HepG2 (cell line): ENCODE measurements at regions not wholly inside any gene's neighbourhood (a gene's known extent, or its start where the extent isn't known, plus 50 kb on each side); places are given as distances from the start of the nearest gene placed in this dataset.

ENCODE experiments used
- ATAC-seq: fragments of 200-7000 bp; cut with Tn5 transposase; 3 replicates; pipeline ENCODE4 v1.9.1; 2020; ENCODE audit warnings: mild to moderate bottlenecking, moderate library complexity
- BruUV-seq: library from RNA; stranded (reverse); fragments of 400-500 nt; replicated peaks from 2 replicates; lab custom pipeline; 2021; lab: Mats Ljungman, UMichigan
- CTCF ChIA-PET: fragments of 300-600 bp; formaldehyde crosslinking; extraction: SDS; loops from one replicate; lab custom pipeline; 2021; ENCODE audit warnings: low total read pairs, inconsistent platforms, low intra/inter-chr PET ratio; lab: Yijun Ruan, JAX
- POLR2A ChIA-PET: fragments of 350-600 bp; sonication (Branson Sonifier 250); formaldehyde crosslinking; loops from one replicate; lab custom pipeline; 2020; ENCODE audit warnings: antibody characterized with exemption, inconsistent platforms; lab: Yijun Ruan, JAX
- DNase-seq: peaks from one replicate; pipeline ENCODE4 v3.0.0-alpha.2; 2015; ENCODE audit warnings: low spot score
- FAIRE-seq: peaks from 3 replicates; lab custom pipeline; 2011; peaks lifted over from hg19 to GRCh38; lab: Jason Lieb, UNC
- H2AFZ ChIP-seq: one replicate; pipeline ENCODE4 v1.6.1; 2011; ENCODE audit warnings: low read length, inconsistent platforms
- H3K27ac ChIP-seq: fragments of 300-600 bp; 3 replicates; pipeline ENCODE4 v1.8.0; 2011; ENCODE audit warnings: mixed run types, mild to moderate bottlenecking, mixed read lengths, low read length, inconsistent platforms; ENCODE audit not compliant: insufficient read depth; ENCODE audit errors: extremely low read length
- H3K27me3 ChIP-seq, 2 experiments: fragments of 200-600 bp in 1 of 2; 2 replicates in 1 of 2; 3 replicates in 1 of 2; pipeline versions ENCODE4 v1.6.0 to v1.8.0; 2011; ENCODE audit warnings: low read length in 2 of 2, mild to moderate bottlenecking in 2 of 2, moderate library complexity in 2 of 2, inconsistent platforms in 1 of 2; ENCODE audit not compliant: insufficient read depth in 2 of 2, control insufficient read depth in 1 of 2
- H3K36me3 ChIP-seq, 2 experiments: fragments of 200-600 bp in 1 of 2; replicated peaks in 1 of 2; 2 replicates in 1 of 2; 3 replicates in 1 of 2; pipeline versions ENCODE4 v1.5.1 to v1.8.0; 2011; ENCODE audit warnings: low read length in 2 of 2, inconsistent platforms in 1 of 2; ENCODE audit not compliant: insufficient read depth in 2 of 2, control insufficient read depth in 1 of 2
- H3K4me1 ChIP-seq: 2 replicates; pipeline ENCODE4 v1.5.1; 2012; ENCODE audit warnings: low read length, inconsistent platforms; ENCODE audit not compliant: insufficient read depth
- H3K4me2 ChIP-seq: 2 replicates; pipeline ENCODE4 v1.6.0; 2011; ENCODE audit warnings: low read depth, low read length, inconsistent platforms
- H3K4me3 ChIP-seq, 3 experiments: fragments of 200-600 bp in 1 of 3; sonication (generic), shearing (Covaris generic) in 1 of 3; replicated peaks in 1 of 3; 2 replicates each; pipeline ENCODE4 v1.5.1; 2011 to 2016; ENCODE audit warnings: low read length in 3 of 3, inconsistent platforms in 2 of 3, low read depth in 2 of 3, mild to moderate bottlenecking in 2 of 3, control low read depth in 1 of 3, mixed read lengths in 1 of 3; ENCODE audit not compliant: insufficient read depth in 1 of 3
- H3K79me2 ChIP-seq: one replicate; pipeline ENCODE4 v1.6.1; 2011; ENCODE audit warnings: low read length, inconsistent platforms; ENCODE audit not compliant: insufficient read depth
- H3K9ac ChIP-seq: 2 replicates; pipeline ENCODE4 v1.6.0; 2011; ENCODE audit warnings: mild to moderate bottlenecking, low read depth, low read length, inconsistent platforms; ENCODE audit not compliant: insufficient read depth
- H3K9me3 ChIP-seq: 2 replicates; pipeline ENCODE4 v1.5.1; 2012; ENCODE audit warnings: mild to moderate bottlenecking, low read length
- H4K20me1 ChIP-seq: 2 replicates; pipeline ENCODE4 v1.6.0; 2011; ENCODE audit warnings: inconsistent platforms, mild to moderate bottlenecking, low read length, moderate library complexity; ENCODE audit not compliant: insufficient read depth
- MAZ ChIP-seq, 2 experiments: sonication (generic) in 1 of 2; formaldehyde crosslinking in 1 of 2; IDR thresholded peaks; 2 replicates each; pipeline versions ENCODE4 v1.5.0 to v1.6.1; 2012 to 2020; ENCODE audit warnings: low read depth in 2 of 2, mild to moderate bottlenecking in 2 of 2, borderline replicate concordance in 1 of 2, improper control_type of control experiment in 1 of 2, low read length in 1 of 2, missing genetic modification reagents in 1 of 2, moderate library complexity in 1 of 2
- NFKB2 ChIP-seq: sonication (generic); formaldehyde crosslinking; IDR thresholded peaks from 2 replicates; pipeline ENCODE4 v1.4.0; 2020; ENCODE audit warnings: missing genetic modification reagents, borderline replicate concordance
- ZBTB38 ChIP-seq: sonication (generic); formaldehyde crosslinking; IDR thresholded peaks from 2 replicates; pipeline ENCODE4 v1.5.1; 2020; ENCODE audit warnings: mild to moderate bottlenecking, missing genetic modification reagents
- ZNF143 ChIP-seq: sonication (generic); formaldehyde crosslinking; IDR thresholded peaks from 2 replicates; pipeline ENCODE4 v1.4.0; 2020; ENCODE audit warnings: missing genetic modification reagents
- ZNF292 ChIP-seq: sonication (generic); formaldehyde crosslinking; IDR thresholded peaks from 2 replicates; pipeline ENCODE4 v1.8.1; 2022; ENCODE audit warnings: mild to moderate bottlenecking, low read depth, missing genetic modification reagents, borderline replicate concordance
- ZNF460 ChIP-seq: sonication (generic); formaldehyde crosslinking; IDR thresholded peaks from 2 replicates; pipeline ENCODE4 v1.5.1; 2020; ENCODE audit warnings: missing genetic modification reagents, mild to moderate bottlenecking, borderline replicate concordance
- ZNF468 ChIP-seq: sonication (generic); formaldehyde crosslinking; IDR thresholded peaks from 2 replicates; pipeline ENCODE4 v1.8.0; 2022; ENCODE audit warnings: mild to moderate bottlenecking, moderate library complexity, missing genetic modification reagents
- ZNF841 ChIP-seq: sonication (generic); formaldehyde crosslinking; IDR thresholded peaks from 2 replicates; pipeline ENCODE4 v1.8.1; 2023; ENCODE audit warnings: missing genetic modification reagents, borderline replicate concordance
- ZSCAN5A ChIP-seq: sonication (generic); formaldehyde crosslinking; IDR thresholded peaks from 2 replicates; pipeline ENCODE4 v1.8.0; 2022; ENCODE audit warnings: mild to moderate bottlenecking, missing genetic modification reagents, borderline replicate concordance
- WGBS: methylation state at CpG from one replicate; pipeline ENCODE4 v1.1.6; 2017; ENCODE audit warnings: low lambda C conversion rate; 5-methylcytosine and 5-hydroxymethylcytosine counted together
- in situ Hi-C: cut with HindIII; loops from 2 replicates; pipeline ENCODE4 v1.10.0; 2017; ENCODE audit warnings: low pct_unique_long_range_greater_than_20kb; ENCODE audit not compliant: extremely low pct_ligation_motif_present
- intact Hi-C: fragments of 100-400 bp; cut with micrococcal nuclease; formaldehyde crosslinking; loops from one replicate; pipeline ENCODE4 v1.10.0; 2022; ENCODE audit not compliant: unreplicated experiment

DNA sequence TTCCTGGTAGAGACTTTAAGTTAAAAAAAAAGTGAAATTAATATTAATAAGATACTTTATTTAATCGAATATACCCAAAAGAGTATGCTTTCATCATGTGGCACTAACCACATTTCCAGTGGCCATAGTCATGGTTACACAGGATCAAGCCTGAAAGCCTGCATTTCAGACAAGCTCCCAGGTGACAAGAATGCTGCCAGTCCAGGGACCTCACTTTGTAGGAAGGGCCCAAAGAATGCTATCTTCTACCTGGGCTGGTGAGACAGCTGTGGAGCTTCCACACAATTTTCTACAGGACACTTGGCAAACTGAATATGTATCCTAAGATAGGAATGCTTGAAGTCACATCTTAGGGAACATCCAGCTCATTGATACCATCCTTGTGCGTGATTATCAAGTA is 203.8 kb downstream of the AUH start:
- Histone ChIP-seq H3K27me3 (no peaks in the 10 kb centered on the region), H3K9me3 (no peaks in the 10 kb centered on the region), H3K4me2 (no peak overlapping the region), H3K36me3 (no peaks in the 10 kb centered on the region), H4K20me1 (no peaks in the 10 kb centered on the region), H3K27ac (no peak overlapping the region), H3K79me2 (no peaks in the 10 kb centered on the region), H3K4me3 (no peak overlapping the region), H2AFZ (no peak overlapping the region), H3K9ac (no peak overlapping the region), H3K4me1 (peaks cover 14% of the 10 kb centered on the region)
- intact Hi-C loops = no loop called here
- ATAC-seq = no peak
- ChIA-PET POLR2A (no interaction called here), CTCF (no interaction called here)
- no peak for DNase-seq
- in situ Hi-C loops = no loop called here
- no peak for TF ChIP-seq ZNF841 (CRISPR knock-in tag)
- TF ChIP-seq NFKB2 (CRISPR knock-in tag) = no peak
- TF ChIP-seq MAZ (IDR thresholded peaks at IDR 0.05; ENCODE audit: borderline replicate concordance, low read depth, low read length) = no peak
- TF ChIP-seq MAZ (CRISPR knock-in tag; IDR thresholded peaks at IDR 0.05; ENCODE audit: low read depth) = no peak
- no peak for TF ChIP-seq ZBTB38
- TF ChIP-seq ZSCAN5A (CRISPR knock-in tag) = no peak
- no peak for TF ChIP-seq ZNF292 (CRISPR knock-in tag)
- no peak for TF ChIP-seq ZNF143 (CRISPR knock-in tag)
- no peak for TF ChIP-seq ZNF468
- TF ChIP-seq ZNF460 (CRISPR knock-in tag) = no peak
- 77% methylated on average over 2 of the region's 2 CpGs for WGBS
- BruUV-seq = no TSS peak
- FAIRE-seq = no peak
